ENCODE measurements at regions not wholly inside any gene's neighbourhood (a gene's known extent, or its start where the extent isn't known, plus 50 kb on each side); places are given as distances from the start of the nearest gene placed in this dataset.

GRCh38 chr16:85472514-85472913, 140.6 kb upstream of the GSE1 start:
- Histone ChIP-seq H2BK15ac (ENCODE audit: low read depth, low read length) (no peak overlapping the region), H3K36me3 (ENCODE audit: control insufficient read depth, insufficient read depth, low read length) (no peaks in the 10 kb centered on the region), H3K27me3 (ENCODE audit: control insufficient read depth, insufficient read depth, low read length) (no peaks in the 10 kb centered on the region), H3K4ac (ENCODE audit: low read depth, low read length) (no peak overlapping the region), H2BK5ac (ENCODE audit: low read depth, low read length, poor library complexity, severe bottlenecking) (no peak overlapping the region), H3K23ac (ENCODE audit: low read depth, low read length) (no peak overlapping the region), H3K79me1 (ENCODE audit: low read depth in 1 of 2, low read length in 2 of 2) (peaks cover 15 to 28% of the 10 kb centered on the region in 2 experiments; a peak in 2 of 4 replicates), H3K18ac (ENCODE audit: low read depth, low read length) (no peak overlapping the region), H2AK5ac (ENCODE audit: low read depth, low read length) (no peak overlapping the region), H3K4me1 (ENCODE audit: control insufficient read depth, insufficient read depth, low read length) (peaks cover 5% of the 10 kb centered on the region; the same call in 1 of the 2 replicates), H3K9me1 (ENCODE audit: insufficient read depth, low read length) (0 out of 2 replicates have a peak, but pooled peaks cover 2% of the 10 kb centered on the region), H4K8ac (ENCODE audit: low read depth in 2 of 2, low read length in 2 of 2) (no peak overlapping the region), H3K14ac (replicated peaks; ENCODE audit: low read depth, low read length) (no peak overlapping the region), H3K4me2 (ENCODE audit: low read depth, low read length) (no peak overlapping the region), H3K9me3 (ENCODE audit: control insufficient read depth, insufficient read depth, low read length) (no peaks in the 10 kb centered on the region), H3K56ac (ENCODE audit: extremely low read depth, insufficient read depth, low read length) (no peak overlapping the region), H3K27ac (ENCODE audit: insufficient read depth, low read length) (no peak overlapping the region), H4K91ac (ENCODE audit: insufficient read depth, low read depth, low read length) (no peak overlapping the region), H3K4me3 (ENCODE audit: insufficient read depth, low read depth, low read length) (no peak overlapping the region), H2BK20ac (ENCODE audit: low read depth, low read length) (no peak overlapping the region), H2BK120ac (ENCODE audit: low read depth, low read length) (no peak overlapping the region), H3K9ac (ENCODE audit: low read depth, low read length) (no peak overlapping the region), H2AK9ac (replicated peaks; ENCODE audit: low read depth, low read length, poor library complexity) (no peak overlapping the region), H4K5ac (ENCODE audit: low read depth, low read length) (no peak overlapping the region), H2AFZ (replicated peaks; ENCODE audit: low read length, poor library complexity) (no peak overlapping the region), H4K20me1 (ENCODE audit: insufficient read depth, low read length) (peaks cover 51% of the 10 kb centered on the region)
- TF ChIP-seq POLR2A (IDR thresholded peaks at IDR 0.05; ENCODE audit: low read depth, low read length) (no peak), NFE2L2 (IDR thresholded peaks at IDR 0.05; ENCODE audit: low read depth, low read length) (no peak), MAZ (IDR thresholded peaks at IDR 0.05; ENCODE audit: borderline replicate concordance, low read depth, low read length) (no peak), MXI1 (IDR thresholded peaks at IDR 0.05; ENCODE audit: borderline replicate concordance, low read depth, low read length) (no peak)
- ChIA-PET POLR2A (ENCODE audit: unreplicated experiment) (no interaction called here), CTCF (no interaction called here)
- dilution Hi-C loops (cut with HindIII; ENCODE audit: low sequenced_read_pairs, unreplicated experiment) (no loop called here), intact Hi-C loops (cut with micrococcal nuclease) (no loop called here), in situ Hi-C loops (cut with MboI; ENCODE audit: low sequenced_read_pairs) (no loop called here)
- BruUV-seq (replicated peaks), result no TSS peak
- DNase-seq (no peak), ATAC-seq (ENCODE audit: low read depth) (no peak)
- 70% methylated on average over 5 of the region's 9 CpGs; no CpG with 5 or more reads in 1 of the 2 experiments for WGBS, 2 experiments (ENCODE audit: extremely low coverage in 2 of 2, insufficient read length in 1 of 2)

Measured in IMR-90 (cell line).